WTC11 (cell line): ENCODE measurements at regions not wholly inside any gene's neighbourhood (a gene's known extent, or its start where the extent isn't known, plus 50 kb on each side); places are given as distances from the start of the nearest gene placed in this dataset.
"Not testable (repeated sequence)": the region's sequence is repeated elsewhere in the genome, so short reads cannot be mapped to it uniquely, and the experiment has no call there.

Source experiments
- ATAC-seq: fragments of 200-7000 bp; cut with Tn5 transposase; 2 replicates; pipeline ENCODE4 v1.10.0; 2021; ENCODE audit warnings: mild to moderate bottlenecking, moderate library complexity
- CTCF ChIA-PET: fragments of 300-600 bp; sonication (Branson Sonifier 250); formaldehyde crosslinking; loops from one replicate; lab custom pipeline; 2021; ENCODE audit warnings: antibody characterized with exemption; lab: Charles Lee
- POLR2A ChIA-PET: fragments of 350-600 bp; sonication (Branson Sonifier 250); formaldehyde crosslinking; loops from one replicate; lab custom pipeline; 2021; ENCODE audit warnings: antibody characterized with exemption; lab: Charles Lee
- DNase-seq: peaks from one replicate; pipeline ENCODE4 v3.0.0; 2021; ENCODE audit warnings: low spot score
- H3K27ac Mint-ChIP-seq: 2 replicates; pipeline ENCODE4 v1.8.0; 2021; ENCODE audit warnings: mixed read lengths
- H3K27me3 Mint-ChIP-seq: 2 replicates; pipeline ENCODE4 v1.8.0; 2021; ENCODE audit warnings: low read depth, mild to moderate bottlenecking, moderate library complexity, mixed read lengths
- H3K36me3 Mint-ChIP-seq: 2 replicates; pipeline ENCODE4 v1.8.0; 2021; ENCODE audit warnings: mixed read lengths
- H3K4me1 Mint-ChIP-seq: 2 replicates; pipeline ENCODE4 v1.8.0; 2022; ENCODE audit warnings: mixed read lengths
- H3K4me3 Mint-ChIP-seq: 2 replicates; pipeline ENCODE4 v1.8.0; 2021; ENCODE audit warnings: mild to moderate bottlenecking, moderate library complexity, mixed read lengths
- H3K9me3 Mint-ChIP-seq: 2 replicates; pipeline ENCODE4 v1.8.0; 2021; ENCODE audit warnings: mixed read lengths
- AFF4 ChIP-seq: sonication (generic); formaldehyde crosslinking; IDR thresholded peaks from 2 replicates; pipeline ENCODE4 v1.8.1; 2023; ENCODE audit warnings: mild to moderate bottlenecking, missing genetic modification reagents, borderline replicate concordance
- ATF2 ChIP-seq: sonication (generic); formaldehyde crosslinking; IDR thresholded peaks from 2 replicates; pipeline ENCODE4 v1.8.1; 2022; ENCODE audit warnings: low read depth, missing genetic modification reagents, borderline replicate concordance
- ATF3 ChIP-seq: sonication (generic); formaldehyde crosslinking; conservative IDR thresholded peaks from 2 replicates; pipeline ENCODE4 v1.8.1; 2022; ENCODE audit warnings: mild to moderate bottlenecking, missing genetic modification reagents
- CBFB ChIP-seq: sonication (generic); formaldehyde crosslinking; IDR thresholded peaks from 2 replicates; pipeline ENCODE4 v1.8.1; 2022; ENCODE audit warnings: mild to moderate bottlenecking, low read depth, missing genetic modification reagents
- ETV6 ChIP-seq: sonication (generic); formaldehyde crosslinking; IDR thresholded peaks from 2 replicates; pipeline ENCODE4 v1.8.1; 2022; ENCODE audit warnings: mild to moderate bottlenecking, missing genetic modification reagents
- HMGXB4 ChIP-seq: sonication (generic); formaldehyde crosslinking; IDR thresholded peaks from 2 replicates; pipeline ENCODE4 v1.8.1; 2023; ENCODE audit warnings: mild to moderate bottlenecking, moderate library complexity, missing genetic modification reagents
- MYBL2 ChIP-seq: sonication (generic); formaldehyde crosslinking; IDR thresholded peaks from 2 replicates; pipeline ENCODE4 v1.8.1; 2023; ENCODE audit warnings: mild to moderate bottlenecking, moderate library complexity, missing genetic modification reagents
- NR2C2 ChIP-seq: sonication (generic); formaldehyde crosslinking; IDR thresholded peaks from 2 replicates; pipeline ENCODE4 v1.8.0; 2022; ENCODE audit warnings: mild to moderate bottlenecking, missing genetic modification reagents
- PRRX2 ChIP-seq: fragments of 250-450 bp; sonication (Bioruptor Pico); IDR thresholded peaks from 2 replicates; pipeline ENCODE4 v1.8.0; 2021; ENCODE audit warnings: mild to moderate bottlenecking
- RELA ChIP-seq: sonication (generic); formaldehyde crosslinking; IDR thresholded peaks from 2 replicates; pipeline ENCODE4 v1.8.1; 2022; ENCODE audit warnings: missing genetic modification reagents, mild to moderate bottlenecking, borderline replicate concordance
- USF1 ChIP-seq: sonication (generic); formaldehyde crosslinking; IDR thresholded peaks from 2 replicates; pipeline ENCODE4 v1.8.0; 2022; ENCODE audit warnings: mild to moderate bottlenecking, missing genetic modification reagents
- ZNF121 ChIP-seq: sonication (generic); formaldehyde crosslinking; IDR thresholded peaks from 2 replicates; pipeline ENCODE4 v1.8.0; 2023; ENCODE audit warnings: missing genetic modification reagents
- ZNF138 ChIP-seq: sonication (generic); formaldehyde crosslinking; conservative IDR thresholded peaks from 2 replicates; pipeline ENCODE4 v1.8.1; 2022; ENCODE audit warnings: mild to moderate bottlenecking, moderate library complexity, missing genetic modification reagents
- ZNF416 ChIP-seq: fragments of 250-450 bp; sonication (Bioruptor Pico); IDR thresholded peaks from 2 replicates; pipeline ENCODE4 v1.9.0; 2021; ENCODE audit warnings: mild to moderate bottlenecking, inconsistent platforms
- ZNF512 ChIP-seq: sonication (generic); formaldehyde crosslinking; IDR thresholded peaks from 2 replicates; pipeline ENCODE4 v1.8.1; 2022; ENCODE audit warnings: missing genetic modification reagents, borderline replicate concordance
- TF ChIP-seq, protein P1 (sequence below): fragments of 250-450 bp; sonication (Bioruptor Pico); IDR thresholded peaks from 2 replicates; pipeline ENCODE4 v2.1.2; 2022; ENCODE audit warnings: mild to moderate bottlenecking, moderate library complexity
- TF ChIP-seq, protein P2 (sequence below): fragments of 250-450 bp; sonication (Bioruptor Pico); IDR thresholded peaks from 2 replicates; pipeline ENCODE4 v1.9.0; 2021; ENCODE audit warnings: mild to moderate bottlenecking
- TF ChIP-seq, protein P3 (sequence below): sonication (generic); formaldehyde crosslinking; IDR thresholded peaks from 2 replicates; pipeline ENCODE4 v1.8.1; 2022; ENCODE audit warnings: mild to moderate bottlenecking, missing genetic modification reagents, moderate library complexity, borderline replicate concordance

GRCh38 chr12:131334835-131335234 is 376.1 kb upstream of the SFSWAP start:
- TF ChIP-seq, protein P1, sequence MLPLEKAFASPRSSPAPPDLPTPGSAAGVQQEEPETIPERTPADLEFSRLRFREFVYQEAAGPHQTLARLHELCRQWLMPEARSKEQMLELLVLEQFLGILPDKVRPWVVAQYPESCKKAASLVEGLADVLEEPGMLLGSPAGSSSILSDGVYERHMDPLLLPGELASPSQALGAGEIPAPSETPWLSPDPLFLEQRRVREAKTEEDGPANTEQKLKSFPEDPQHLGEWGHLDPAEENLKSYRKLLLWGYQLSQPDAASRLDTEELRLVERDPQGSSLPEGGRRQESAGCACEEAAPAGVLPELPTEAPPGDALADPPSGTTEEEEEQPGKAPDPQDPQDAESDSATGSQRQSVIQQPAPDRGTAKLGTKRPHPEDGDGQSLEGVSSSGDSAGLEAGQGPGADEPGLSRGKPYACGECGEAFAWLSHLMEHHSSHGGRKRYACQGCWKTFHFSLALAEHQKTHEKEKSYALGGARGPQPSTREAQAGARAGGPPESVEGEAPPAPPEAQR (CRISPR knock-in tag), result no peak
- no peak for TF ChIP-seq MYBL2 (CRISPR knock-in tag)
- no peak for TF ChIP-seq NR2C2 (CRISPR knock-in tag)
- TF ChIP-seq HMGXB4 (CRISPR knock-in tag), result no peak
- no peak for TF ChIP-seq ZNF121
- no peak for DNase-seq
- no peak for ATAC-seq
- Mint-ChIP-seq H3K36me3 (peaks cover 8% of the 10 kb centered on the region; the same call in 1 of the 2 replicates), H3K4me3 (no peak overlapping the region), H3K9me3 (peaks cover 30% of the 10 kb centered on the region), H3K27ac (no peak overlapping the region), H3K27me3 (peaks cover 9% of the 10 kb centered on the region), H3K4me1 (peaks cover 20% of the 10 kb centered on the region)
- POLR2A ChIA-PET, result no interaction called here
- CTCF ChIA-PET, result no interaction called here

GRCh38 chr12:131335456-131335855 is 375.4 kb upstream of the SFSWAP start:
- ChIA-PET CTCF (no interaction called here), POLR2A (no interaction called here)
- TF ChIP-seq, protein P2, sequence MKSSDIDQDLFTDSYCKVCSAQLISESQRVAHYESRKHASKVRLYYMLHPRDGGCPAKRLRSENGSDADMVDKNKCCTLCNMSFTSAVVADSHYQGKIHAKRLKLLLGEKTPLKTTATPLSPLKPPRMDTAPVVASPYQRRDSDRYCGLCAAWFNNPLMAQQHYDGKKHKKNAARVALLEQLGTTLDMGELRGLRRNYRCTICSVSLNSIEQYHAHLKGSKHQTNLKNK (CRISPR knock-in tag), result no peak
- TF ChIP-seq ATF2, result no peak
- no peak for TF ChIP-seq AFF4
- TF ChIP-seq PRRX2, result no peak
- TF ChIP-seq ZNF138 (CRISPR knock-in tag), result no peak
- no peak for TF ChIP-seq ATF3 (CRISPR knock-in tag)
- TF ChIP-seq, protein P3, sequence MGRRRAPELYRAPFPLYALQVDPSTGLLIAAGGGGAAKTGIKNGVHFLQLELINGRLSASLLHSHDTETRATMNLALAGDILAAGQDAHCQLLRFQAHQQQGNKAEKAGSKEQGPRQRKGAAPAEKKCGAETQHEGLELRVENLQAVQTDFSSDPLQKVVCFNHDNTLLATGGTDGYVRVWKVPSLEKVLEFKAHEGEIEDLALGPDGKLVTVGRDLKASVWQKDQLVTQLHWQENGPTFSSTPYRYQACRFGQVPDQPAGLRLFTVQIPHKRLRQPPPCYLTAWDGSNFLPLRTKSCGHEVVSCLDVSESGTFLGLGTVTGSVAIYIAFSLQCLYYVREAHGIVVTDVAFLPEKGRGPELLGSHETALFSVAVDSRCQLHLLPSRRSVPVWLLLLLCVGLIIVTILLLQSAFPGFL (CRISPR knock-in tag), result no peak
- TF ChIP-seq ZNF416 (CRISPR knock-in tag), result no peak
- no peak for TF ChIP-seq USF1
- TF ChIP-seq RELA (CRISPR knock-in tag), result no peak
- no peak for TF ChIP-seq CBFB (CRISPR knock-in tag)
- TF ChIP-seq ZNF512 (CRISPR knock-in tag), result no peak
- TF ChIP-seq ETV6 (CRISPR knock-in tag), result no peak
- ATAC-seq (no peak), DNase-seq (no peak)
- Mint-ChIP-seq H3K27me3 (peaks cover 9% of the 10 kb centered on the region), H3K4me3 (no peak overlapping the region), H3K9me3 (peaks cover 24% of the 10 kb centered on the region), H3K27ac (no peak overlapping the region), H3K4me1 (peaks cover 22% of the 10 kb centered on the region), H3K36me3 (peaks cover 8% of the 10 kb centered on the region; the same call in 1 of the 2 replicates)

GRCh38 chr12:131337861-131338260 is 373.0 kb upstream of the SFSWAP start:
- H3K27ac Mint-ChIP-seq, H3K36me3 Mint-ChIP-seq, POLR2A ChIA-PET, H3K27me3 Mint-ChIP-seq, DNase-seq, CTCF ChIA-PET, ATAC-seq, H3K4me3 Mint-ChIP-seq: not testable (repeated sequence)
- peaks cover 28% of the 10 kb centered on the region for H3K4me1 Mint-ChIP-seq
- peaks cover 23% of the 10 kb centered on the region for H3K9me3 Mint-ChIP-seq
